Heart left ventricle (tissue), 16 donors: ENCODE measurements at regions not wholly inside any gene's neighbourhood (a gene's known extent, or its start where the extent isn't known, plus 50 kb on each side); places are given as distances from the start of the nearest gene placed in this dataset.

Experiments used
- ATAC-seq, 4 donors: fragments of 200-7000 bp; cut with Tn5 transposase; one replicate each; pipeline ENCODE4 v1.9.1; 2020 to 2022; ENCODE audit warnings: moderate library complexity in 4 of 4, mild to moderate bottlenecking in 3 of 4, moderate number of reproducible peaks in 1 of 4
- DNase-seq, 5 donors: peaks; one replicate each; pipeline ENCODE4 v3.0.0-alpha.2; 2020
- H3K27ac ChIP-seq, 12 donors: fragments of 200-600 bp; sonication (generic) in 4 of 12; one replicate each; pipeline versions ENCODE4 v1.5.0 to v1.8.0; 2016 to 2022; ENCODE audit warnings: mild to moderate bottlenecking in 2 of 12
- H3K27me3 ChIP-seq, 9 donors: fragments of 200-600 bp; sonication (generic) in 2 of 9; one replicate each; pipeline versions ENCODE4 v1.5.1 to v1.8.0; 2016 to 2022; ENCODE audit warnings: mild to moderate bottlenecking in 3 of 9
- H3K36me3 ChIP-seq, 9 donors: fragments of 200-600 bp; sonication (generic) in 2 of 9; one replicate each; pipeline versions ENCODE4 v1.5.0 to v1.8.0; 2018 to 2022; ENCODE audit warnings: mild to moderate bottlenecking in 2 of 9
- H3K4me1 ChIP-seq, 12 donors: fragments of 200-600 bp; sonication (generic) in 4 of 12; one replicate each; pipeline versions ENCODE4 v1.5.0 to v1.8.0; 2016 to 2022; ENCODE audit warnings: mild to moderate bottlenecking in 3 of 12
- H3K4me3 ChIP-seq, 12 donors: fragments of 200-600 bp; sonication (generic) in 4 of 12; one replicate each; pipeline versions ENCODE4 v1.5.0 to v1.8.0; 2017 to 2022; ENCODE audit warnings: mild to moderate bottlenecking in 9 of 12, moderate library complexity in 4 of 12
- H3K9me3 ChIP-seq, 12 donors: fragments of 200-600 bp; sonication (generic) in 4 of 12; one replicate each; pipeline versions ENCODE4 v1.5.0 to v1.8.0; 2016 to 2022; ENCODE audit warnings: mild to moderate bottlenecking in 1 of 12
- POLR2A ChIP-seq, 2 donors: fragments of 450-650 bp; IDR thresholded peaks; one replicate each; pipeline ENCODE4 v1.6.1; 2017; ENCODE audit warnings: antibody characterized with exemption in 2 of 2, mild to moderate bottlenecking in 2 of 2, moderate library complexity in 2 of 2
- WGBS, 4 donors: extraction: QIAGEN DNeasy Blood & Tissue Kit in 2 of 4; methylation state at CpG; one replicate each; pipeline versions ENCODE4 v1.1.5 to v1.1.7; 2013 to 2018; 5-methylcytosine and 5-hydroxymethylcytosine counted together
- intact Hi-C, 10 donors: fragments of 100-400 bp; cut with DNase I; formaldehyde crosslinking; loops; one replicate each; pipeline versions ENCODE4 v1.11.1 to v1.14.2; 2022
- TF ChIP-seq, protein P1 (sequence below), 12 donors: fragments of 200-600 bp; sonication (generic) in 4 of 12; IDR thresholded peaks; one replicate each; pipeline versions ENCODE4 v1.5.0 to v1.8.0; 2018 to 2022; ENCODE audit warnings: antibody characterized with exemption in 12 of 12, mild to moderate bottlenecking in 5 of 12
- donor health status: ischemic (EF 13 %, LVEDD 7.1; RV severe dilation, severe dysfunction).
- donor health status: healthy with polysubstance abuse.
- donor health status: DM: no; HTN: yes; CAD: no.
- donor health status: DM: no; HTN: no; CAD: no.
- donor health status: ischemic (EF 25% LVEDD 6.9; RV normal size, moderate dysfunction).
- donor health status: ischemic (EF 25% LVEDD 5.7; RV mildly dilated, moderate dysfunction).
- donor health status: healthy.
- donor health status: DM: yes; HTN: yes; CAD: no.
- donor health status: ischemic (EF 35%, LVEDD 5.7; RV mildly dilated, moderate dysfunction).
- donor health status: nonischemic (EF 11% LVEDD 7.7; RV severe dilation, severe dysfunction).
- donor health status: DM: yes; HTN: yes; CAD: no.
- donor health status: PGD.
- donor health status: ischemic (EF 29% LVEDD 5.4; RV normal size, mild dysfunction).
- donor health status: nonischemic (EF 23%, LVEDD 6.1; RV moderate dilation, normal function).

- ATAC-seq, result no peak
- no peak for DNase-seq
- Histone ChIP-seq H3K4me3 (no peak overlapping the region), H3K36me3 (no peaks in the 10 kb centered on the region), H3K27ac (no peak overlapping the region), H3K9me3 (peaks cover 0 to 1% (median 0%) of the 10 kb centered on the region in 12 donors), H3K4me1 (no peaks in the 10 kb centered on the region), H3K27me3 (no peaks in the 10 kb centered on the region)
- 69 to 79% (median 74%) methylated on average over 9 of the region's 9 CpGs for WGBS, 4 donors
- intact Hi-C loops, result no loop called here
- TF ChIP-seq, protein P1, sequence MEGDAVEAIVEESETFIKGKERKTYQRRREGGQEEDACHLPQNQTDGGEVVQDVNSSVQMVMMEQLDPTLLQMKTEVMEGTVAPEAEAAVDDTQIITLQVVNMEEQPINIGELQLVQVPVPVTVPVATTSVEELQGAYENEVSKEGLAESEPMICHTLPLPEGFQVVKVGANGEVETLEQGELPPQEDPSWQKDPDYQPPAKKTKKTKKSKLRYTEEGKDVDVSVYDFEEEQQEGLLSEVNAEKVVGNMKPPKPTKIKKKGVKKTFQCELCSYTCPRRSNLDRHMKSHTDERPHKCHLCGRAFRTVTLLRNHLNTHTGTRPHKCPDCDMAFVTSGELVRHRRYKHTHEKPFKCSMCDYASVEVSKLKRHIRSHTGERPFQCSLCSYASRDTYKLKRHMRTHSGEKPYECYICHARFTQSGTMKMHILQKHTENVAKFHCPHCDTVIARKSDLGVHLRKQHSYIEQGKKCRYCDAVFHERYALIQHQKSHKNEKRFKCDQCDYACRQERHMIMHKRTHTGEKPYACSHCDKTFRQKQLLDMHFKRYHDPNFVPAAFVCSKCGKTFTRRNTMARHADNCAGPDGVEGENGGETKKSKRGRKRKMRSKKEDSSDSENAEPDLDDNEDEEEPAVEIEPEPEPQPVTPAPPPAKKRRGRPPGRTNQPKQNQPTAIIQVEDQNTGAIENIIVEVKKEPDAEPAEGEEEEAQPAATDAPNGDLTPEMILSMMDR (IDR thresholded peaks at IDR 0.05), result no peak
- TF ChIP-seq POLR2A (IDR thresholded peaks at IDR 0.05), result no peak
These were observed 142.9 kb downstream of the SHOX start for GRCh38 chrX:773292-774025.

- no peaks in the 10 kb centered on the region for H3K36me3 ChIP-seq
- no peak overlapping the region for H3K27ac ChIP-seq
- no peaks in the 10 kb centered on the region for H3K4me1 ChIP-seq
- DNase-seq (no peak), ATAC-seq (no peak)
- WGBS, 4 donors, result 67 to 72% (median 70%) methylated on average over 6 of the region's 6 CpGs
- no peak for TF ChIP-seq POLR2A (IDR thresholded peaks at IDR 0.05)
- TF ChIP-seq, protein P1 (IDR thresholded peaks at IDR 0.05), result no peak
- H3K4me3 ChIP-seq, result no peak overlapping the region
- intact Hi-C loops, result no loop called here
- no peaks in the 10 kb centered on the region for H3K9me3 ChIP-seq
- H3K27me3 ChIP-seq, result no peaks in the 10 kb centered on the region
These were observed 140.9 kb downstream of the SHOX start for GRCh38 chrX:771536-771935.

DNA sequence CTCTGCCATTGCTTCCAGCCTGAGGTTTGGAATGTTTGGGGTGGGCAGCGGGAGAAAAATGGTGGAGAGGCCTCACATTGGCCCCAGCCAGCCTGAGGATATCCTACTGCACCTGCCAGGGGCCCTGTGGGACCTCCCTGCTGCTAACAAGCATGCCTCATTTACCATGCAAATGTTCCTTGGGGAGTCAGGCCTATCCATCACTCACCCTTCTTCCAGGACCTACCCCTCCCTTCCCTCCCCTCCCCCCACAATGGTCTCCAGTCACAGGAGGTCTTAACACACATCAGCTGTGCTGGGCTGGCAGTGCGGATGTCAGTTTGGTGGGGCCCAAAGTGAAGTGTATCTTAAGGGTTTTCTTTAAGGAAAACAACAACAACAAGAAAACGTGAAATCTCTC is 139.2 kb downstream of the SHOX start:
- Histone ChIP-seq H3K27ac (no peak overlapping the region), H3K36me3 (no peaks in the 10 kb centered on the region), H3K4me1 (no peaks in the 10 kb centered on the region), H3K9me3 (no peaks in the 10 kb centered on the region), H3K27me3 (no peaks in the 10 kb centered on the region), H3K4me3 (no peak overlapping the region)
- ATAC-seq (no peak), DNase-seq (no peak)
- no peak for TF ChIP-seq POLR2A (IDR thresholded peaks at IDR 0.05)
- TF ChIP-seq, protein P1 (IDR thresholded peaks at IDR 0.05), result no peak
- 6 to 37% (median 30%) methylated on average over 3 of the region's 3 CpGs for WGBS, 4 donors
- intact Hi-C loops, result no loop called here

DNA sequence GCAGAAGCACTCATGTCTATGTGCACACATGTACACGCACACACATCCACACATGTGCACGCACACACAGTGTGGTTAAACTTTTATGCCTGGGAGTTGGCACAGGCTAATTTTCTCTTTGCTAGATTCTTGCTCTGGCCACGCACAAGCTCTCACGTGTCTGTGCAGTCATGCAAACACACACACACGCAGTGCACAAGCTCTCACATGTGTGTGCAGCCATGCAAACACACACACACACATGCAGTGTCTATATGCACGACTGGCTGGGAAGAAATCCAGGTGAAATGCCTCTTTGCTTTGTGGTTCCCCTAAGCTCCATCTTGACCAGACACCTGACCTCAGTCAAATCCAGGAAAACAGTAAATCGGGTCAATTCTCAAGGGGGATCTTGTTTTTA is 138.0 kb downstream of the SHOX start:
- no peak overlapping the region for H3K4me3 ChIP-seq
- no peaks in the 10 kb centered on the region for H3K27me3 ChIP-seq
- no peaks in the 10 kb centered on the region for H3K36me3 ChIP-seq
- intact Hi-C loops, result no loop called here
- no peaks in the 10 kb centered on the region for H3K4me1 ChIP-seq
- ATAC-seq (no peak), DNase-seq (no peak)
- WGBS, 4 donors, result 64 to 82% (median 75%) methylated on average over 7 of the region's 7 CpGs
- no peaks in the 10 kb centered on the region for H3K9me3 ChIP-seq
- no peak overlapping the region for H3K27ac ChIP-seq
- TF ChIP-seq POLR2A (IDR thresholded peaks at IDR 0.05), result no peak
- TF ChIP-seq, protein P1 (IDR thresholded peaks at IDR 0.05), result no peak
